GM12891 (cell line): ENCODE measurements at regions not wholly inside any gene's neighbourhood (a gene's known extent, or its start where the extent isn't known, plus 50 kb on each side); places are given as distances from the start of the nearest gene placed in this dataset.
A peak's percentile ranks its signal among the peaks of the same experiment; 100 is the strongest.

Experiments used
- DNase-seq: peaks from one replicate; pipeline ENCODE4 v3.0.0; 2011; ENCODE audit warnings: low spot score; ENCODE audit not compliant: insufficient read length
- FAIRE-seq: peaks from 2 replicates; lab custom pipeline; 2011; peaks lifted over from hg19 to GRCh38; lab: Jason Lieb, UNC
- PAX5 ChIP-seq: IDR thresholded peaks from 2 replicates; pipeline ENCODE4 v1.6.1; 2011; ENCODE audit warnings: low read length, moderate library complexity, mild to moderate bottlenecking; ENCODE audit not compliant: insufficient read depth, severe bottlenecking
- POLR2A ChIP-seq: IDR thresholded peaks from 2 replicates; pipeline ENCODE4 v1.6.1; 2011; ENCODE audit warnings: low read depth, low read length, control low read depth
- POLR2AphosphoS5 ChIP-seq: IDR thresholded peaks from 2 replicates; pipeline ENCODE4 v1.6.1; 2011; ENCODE audit warnings: low read depth, low read length, control low read depth
- POU2F2 ChIP-seq: IDR thresholded peaks from 2 replicates; pipeline ENCODE4 v1.6.1; 2011; ENCODE audit warnings: low read depth, mild to moderate bottlenecking, control low read depth, low read length, moderate library complexity
- SPI1 ChIP-seq: IDR thresholded peaks from 2 replicates; pipeline ENCODE4 v1.6.1; 2011; ENCODE audit warnings: low read depth, low read length, control low read depth
- TAF1 ChIP-seq: IDR thresholded peaks from 2 replicates; pipeline ENCODE4 v1.6.1; 2011; ENCODE audit warnings: low read depth, low read length, control low read depth

DNA sequence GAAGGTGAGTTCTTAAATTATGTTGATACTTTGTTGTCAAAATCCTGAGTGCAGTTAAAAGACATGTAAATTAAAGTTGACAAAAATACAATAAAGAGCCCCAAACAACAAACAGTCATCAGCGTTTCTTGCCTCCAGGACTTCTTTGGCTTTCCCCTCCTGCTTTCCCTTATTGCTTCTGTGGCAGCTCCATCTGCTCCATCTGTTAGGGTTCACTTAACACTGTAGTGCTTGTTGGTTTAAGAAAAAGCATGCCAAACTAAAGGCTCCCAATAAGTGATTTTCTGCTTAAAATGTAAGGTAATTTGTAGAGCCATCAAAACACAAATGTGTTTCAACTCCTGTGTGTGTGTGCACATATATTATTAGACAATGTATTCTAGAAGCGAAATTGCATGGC, 254.3 kb upstream of the GNAI1 start:
- TF ChIP-seq POLR2A: no peak
- no peak for TF ChIP-seq POLR2AphosphoS5
- TF ChIP-seq TAF1: no peak
- no peak for TF ChIP-seq POU2F2
- no peak for TF ChIP-seq PAX5
- no peak for TF ChIP-seq SPI1
- DNase-seq (no peak), FAIRE-seq (no peak)

DNA sequence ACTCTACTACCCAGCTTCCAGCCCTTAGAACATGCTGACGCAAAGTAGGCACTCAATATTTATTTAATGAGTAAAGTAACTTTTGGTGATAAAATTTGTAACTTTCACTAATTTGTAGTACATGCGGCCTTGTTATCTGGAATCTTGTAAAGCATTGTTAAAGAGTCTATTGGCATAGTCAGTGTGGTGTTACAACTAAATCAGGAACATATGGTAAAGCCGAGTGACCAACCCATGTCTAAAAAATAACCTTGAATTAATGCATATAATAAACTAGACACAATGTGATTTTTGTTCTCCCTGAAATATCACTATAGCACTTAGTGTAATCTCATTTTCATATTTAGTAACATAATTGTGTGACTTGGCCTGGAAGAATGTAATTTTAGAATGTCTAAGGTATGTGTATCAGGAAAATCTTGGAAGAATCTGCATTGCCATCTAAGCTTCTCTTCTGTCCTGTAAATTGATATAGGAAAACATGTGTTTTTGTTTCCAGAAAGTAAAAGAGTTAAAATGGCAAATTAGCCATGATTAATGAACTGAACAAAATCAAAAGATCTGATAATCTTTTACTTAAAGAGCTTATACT, 256.7 kb upstream of the GNAI1 start:
- DNase-seq (no peak), FAIRE-seq (no peak)
- TF ChIP-seq POU2F2 (no peak), POLR2AphosphoS5 (no peak), TAF1 (no peak), POLR2A (no peak), SPI1 (no peak), PAX5 (no peak)

GRCh38 chr7:79876848-79877252, 257.8 kb upstream of the GNAI1 start:
- peak; percentile 59 for FAIRE-seq

DNA sequence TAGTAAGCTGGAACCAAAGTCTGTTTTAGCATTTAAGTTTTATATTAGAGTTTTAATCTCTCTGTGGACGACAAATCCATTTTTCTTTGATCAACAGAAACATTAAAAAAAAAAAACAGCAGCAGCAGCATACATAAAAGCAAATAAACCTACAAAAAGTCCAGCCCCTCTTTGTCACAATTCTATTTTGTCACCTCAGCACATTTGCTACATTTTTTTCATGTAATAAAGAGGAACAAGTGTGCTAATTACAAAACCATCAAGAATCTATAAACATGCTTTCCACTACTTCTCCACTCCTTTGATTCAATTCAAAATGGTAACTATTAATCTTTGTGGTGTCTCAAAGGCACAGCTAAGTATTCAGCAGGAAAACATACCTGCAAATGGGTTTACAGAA, 259.8 kb upstream of the GNAI1 start:
- DNase-seq (no peak), FAIRE-seq (no peak)
- TF ChIP-seq POU2F2: no peak
- no peak for TF ChIP-seq SPI1
- no peak for TF ChIP-seq PAX5
- no peak for TF ChIP-seq TAF1
- no peak for TF ChIP-seq POLR2A
- TF ChIP-seq POLR2AphosphoS5: no peak

More at GRCh38 chr7:79876848-79877252, 257.8 kb upstream of the GNAI1 start:
- DNase-seq: no peak
- TF ChIP-seq TAF1: no peak
- TF ChIP-seq POU2F2: no peak
- no peak for TF ChIP-seq POLR2A
- no peak for TF ChIP-seq PAX5
- no peak for TF ChIP-seq POLR2AphosphoS5
- TF ChIP-seq SPI1: no peak

- TF ChIP-seq PAX5 (no peak), POLR2AphosphoS5 (no peak), POLR2A (no peak), SPI1 (no peak), TAF1 (no peak), POU2F2 (no peak)
- no peak for FAIRE-seq
- DNase-seq: no peak
Observed at GRCh38 chr7:79872176-79872575, 262.5 kb upstream of the GNAI1 start.

DNA sequence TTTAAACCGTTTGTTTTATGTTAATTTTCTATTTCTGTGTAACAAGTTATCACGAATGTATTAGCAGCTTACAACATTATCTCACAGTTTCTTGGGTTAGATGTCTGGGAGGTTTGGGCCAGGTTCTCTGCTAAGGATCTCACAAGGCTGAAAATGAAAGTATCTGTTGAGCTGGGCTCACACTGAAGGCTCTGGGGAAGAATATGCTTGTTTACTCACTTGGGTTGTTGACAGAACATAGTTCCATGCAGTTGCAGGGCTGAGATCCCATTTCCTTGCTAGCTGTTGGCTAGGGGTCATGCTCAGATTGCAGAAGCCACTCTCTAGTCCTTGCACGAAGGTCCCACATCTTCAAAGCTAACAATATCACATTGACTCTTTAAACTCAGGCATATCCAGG, 266.6 kb upstream of the GNAI1 start:
- no peak for DNase-seq
- no peak for TF ChIP-seq SPI1
- TF ChIP-seq POU2F2: no peak
- TF ChIP-seq POLR2A: no peak
- TF ChIP-seq TAF1: no peak
- TF ChIP-seq POLR2AphosphoS5: no peak
- no peak for TF ChIP-seq PAX5
- FAIRE-seq: no peak

DNA sequence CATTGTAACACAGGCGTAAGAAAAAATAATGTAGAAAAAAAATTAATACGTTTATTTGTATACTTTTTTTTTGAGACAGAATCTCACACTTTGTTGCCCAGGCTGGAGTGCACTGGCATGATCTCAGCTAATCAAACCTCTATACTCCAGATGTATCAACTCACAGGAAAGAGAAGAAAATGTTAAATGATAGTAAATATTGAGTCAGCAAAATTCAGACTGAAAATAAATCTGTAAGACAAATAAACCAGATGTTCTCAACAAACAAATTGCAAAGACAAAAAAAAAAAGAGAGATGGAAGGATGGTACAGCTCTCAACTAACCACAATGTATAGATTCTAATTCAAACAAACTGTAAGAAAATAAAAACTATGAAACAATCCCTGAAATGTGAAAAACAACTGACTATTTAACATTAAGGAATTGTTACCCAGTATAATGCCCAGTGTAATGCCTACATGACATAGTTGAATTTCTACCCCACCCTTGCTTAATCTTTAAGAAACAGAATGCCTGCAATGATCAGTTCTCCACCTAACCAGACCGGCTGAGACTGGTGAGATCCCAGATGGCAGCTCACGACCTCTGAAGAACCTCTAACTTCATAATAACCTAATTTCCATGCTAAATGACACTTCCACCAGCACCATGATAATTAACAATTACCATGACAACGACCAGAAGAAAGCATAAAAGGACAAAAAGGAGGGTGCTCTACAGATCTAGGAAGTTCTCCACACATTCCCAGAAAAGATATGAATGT, 272.0 kb upstream of the GNAI1 start:
- no peak for TF ChIP-seq POLR2A
- no peak for TF ChIP-seq PAX5
- TF ChIP-seq POLR2AphosphoS5: no peak
- TF ChIP-seq TAF1: no peak
- no peak for FAIRE-seq
- DNase-seq: no peak

- TF ChIP-seq POLR2AphosphoS5 (no peak), POLR2A (no peak), POU2F2 (no peak), SPI1 (no peak), TAF1 (no peak), PAX5 (no peak)
- DNase-seq (no peak), FAIRE-seq (no peak)
Observed at GRCh38 chr7:79855172-79855571, 279.5 kb upstream of the GNAI1 start.

DNA sequence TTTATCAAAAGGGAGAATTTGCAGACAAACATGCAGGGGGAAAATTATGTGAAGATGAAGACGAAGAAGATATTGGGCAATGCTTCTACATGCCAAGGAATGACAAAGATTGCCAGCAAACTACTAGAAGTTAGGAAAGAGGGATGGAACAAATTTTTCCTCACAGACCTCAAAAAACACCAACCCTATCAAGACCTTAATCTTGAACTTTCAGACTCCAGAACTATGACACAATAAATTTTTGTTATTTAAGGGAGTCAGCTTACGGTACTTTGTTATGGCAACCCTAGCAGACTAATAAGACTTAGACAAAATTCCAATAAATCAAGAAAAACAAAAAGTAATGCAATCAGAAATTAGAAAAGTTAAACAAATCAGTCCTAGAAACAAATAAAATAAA, 280.0 kb upstream of the GNAI1 start:
- TF ChIP-seq PAX5: no peak
- TF ChIP-seq SPI1: no peak
- TF ChIP-seq POLR2A: no peak
- no peak for TF ChIP-seq POLR2AphosphoS5
- no peak for TF ChIP-seq TAF1
- no peak for TF ChIP-seq POU2F2
- FAIRE-seq: no peak
- no peak for DNase-seq

DNA sequence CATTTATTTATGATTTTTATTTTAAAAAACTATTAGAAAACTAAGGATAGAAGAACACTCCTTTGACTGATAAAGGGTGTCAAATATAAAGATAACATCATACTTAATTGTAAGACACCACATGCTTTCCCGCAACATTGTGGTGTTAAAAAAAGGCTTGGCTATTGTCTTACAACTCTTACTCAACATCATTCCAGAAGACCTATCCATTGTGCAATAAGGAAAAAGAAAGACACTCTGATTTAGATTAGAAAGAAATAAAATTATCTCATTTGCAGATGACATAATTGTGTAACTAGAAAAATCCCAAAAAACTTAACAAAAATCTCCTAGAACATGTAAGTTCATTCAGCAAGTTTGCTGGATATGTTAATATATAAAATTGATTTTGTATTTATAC, 296.7 kb upstream of the GNAI1 start:
- TF ChIP-seq TAF1 (no peak), POLR2AphosphoS5 (no peak), PAX5 (no peak), POU2F2 (no peak), SPI1 (no peak), POLR2A (no peak)
- DNase-seq: no peak
- FAIRE-seq: no peak
